ENCODE measurements at regions not wholly inside any gene's neighbourhood (a gene's known extent, or its start where the extent isn't known, plus 50 kb on each side); places are given as distances from the start of the nearest gene placed in this dataset.

DNA sequence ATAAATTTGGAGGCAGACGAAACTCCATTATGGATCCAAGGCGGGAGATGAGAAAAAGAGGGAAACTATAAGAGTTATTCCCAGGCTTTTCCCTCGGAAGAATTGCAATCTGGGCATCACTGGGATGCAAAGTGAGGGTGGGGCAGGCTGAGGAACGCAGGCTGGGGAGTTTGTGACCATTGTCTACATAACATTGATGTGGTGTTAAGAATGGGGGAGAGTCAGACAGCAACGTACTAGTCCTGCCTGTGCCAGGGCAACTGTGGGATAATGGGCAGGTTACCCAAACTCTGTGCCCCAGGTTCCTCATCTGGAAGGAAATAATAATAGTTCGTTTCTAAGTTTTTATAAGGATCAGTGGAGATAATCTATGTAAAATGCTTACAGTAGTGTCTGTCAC, 84.4 kb upstream of the SIX2 start:
- no peak for TF ChIP-seq EZH2phosphoT487 (IDR thresholded peaks at IDR 0.05; ENCODE audit: low read depth, severe bottlenecking, unreplicated experiment)
- TF ChIP-seq CTCF (IDR thresholded peaks at IDR 0.05; ENCODE audit: poor library complexity), result no peak
